Mesodermal cell (in vitro differentiated cells): ENCODE measurements at regions not wholly inside any gene's neighbourhood (a gene's known extent, or its start where the extent isn't known, plus 50 kb on each side); places are given as distances from the start of the nearest gene placed in this dataset.

Experiments used
- H3K27ac ChIP-seq: 2 replicates; pipeline ENCODE4 v1.7.0; 2013; ENCODE audit warnings: mild to moderate bottlenecking, low read depth, low read length, moderate library complexity; ENCODE audit not compliant: severe bottlenecking
- H3K36me3 ChIP-seq: 2 replicates; pipeline ENCODE4 v1.7.1; 2013; ENCODE audit warnings: mild to moderate bottlenecking, low read length, moderate library complexity; ENCODE audit not compliant: control insufficient read depth, insufficient read depth
- H3K4me1 ChIP-seq: one replicate; pipeline ENCODE4 v1.7.1; 2013; ENCODE audit warnings: mild to moderate bottlenecking, low read length; ENCODE audit not compliant: insufficient read depth, control insufficient read depth, poor library complexity, severe bottlenecking
- H3K4me3 ChIP-seq: 2 replicates; pipeline ENCODE4 v1.7.0; 2013; ENCODE audit warnings: low read length, control low read depth, mild to moderate bottlenecking; ENCODE audit not compliant: insufficient read depth, poor library complexity, severe bottlenecking; ENCODE audit errors: extremely low read depth
- H3K9me3 ChIP-seq: 2 replicates; pipeline ENCODE4 v1.7.1; 2013; ENCODE audit warnings: mild to moderate bottlenecking, low read length, moderate library complexity; ENCODE audit not compliant: control insufficient read depth
- WGBS, 2 experiments: methylation state at CpG; one replicate each; pipeline ENCODE4 v1.1.5; 2013; ENCODE audit warnings: missing lambda C conversion rate in 2 of 2; ENCODE audit not compliant: insufficient coverage in 2 of 2; 5-methylcytosine and 5-hydroxymethylcytosine counted together

DNA sequence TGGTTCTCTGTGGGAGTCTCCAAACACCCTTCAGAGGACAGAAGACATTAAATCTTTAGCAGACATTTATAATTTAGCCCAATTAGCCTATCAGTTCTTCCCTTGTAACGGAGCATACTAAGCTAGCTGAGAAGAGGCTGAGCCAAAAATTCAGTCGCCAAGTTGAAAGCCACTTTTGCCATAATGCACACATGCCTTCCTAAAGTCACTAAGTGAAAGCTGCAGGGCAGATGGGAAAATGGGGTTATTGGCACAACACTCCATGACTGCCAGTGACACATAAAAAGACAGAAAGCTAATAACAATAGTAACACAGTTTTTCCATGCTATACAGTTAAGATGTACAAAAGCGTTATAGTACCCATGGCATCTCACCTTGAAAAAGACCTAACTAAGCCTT is 176.2 kb downstream of the DIRAS2 start:
- Histone ChIP-seq H3K36me3 (no peaks in the 10 kb centered on the region), H3K27ac (no peak overlapping the region), H3K9me3 (no peaks in the 10 kb centered on the region), H3K4me3 (no peak overlapping the region), H3K4me1 (no peaks in the 10 kb centered on the region)
- WGBS, 2 experiments, result 83% methylated on average over 1 of the region's 3 CpGs

DNA sequence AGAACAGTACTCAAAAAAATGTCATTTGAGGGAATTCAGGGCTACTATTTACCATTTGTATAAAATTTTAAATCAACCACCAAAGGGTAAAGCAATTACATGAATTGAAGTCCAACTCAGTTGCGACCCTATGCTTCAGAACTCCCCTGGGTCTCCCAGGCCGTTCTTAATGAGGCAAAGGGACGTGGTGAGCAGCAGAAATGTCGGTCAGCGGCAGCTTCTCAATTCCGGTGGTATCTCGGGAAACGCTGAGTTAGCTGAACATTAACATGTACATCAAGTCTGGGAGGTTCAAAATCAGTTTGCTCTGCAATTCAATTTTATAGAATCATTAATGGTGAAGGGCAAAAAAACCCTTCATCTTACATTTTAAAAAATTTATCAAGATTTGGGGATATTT is 173.2 kb downstream of the DIRAS2 start:
- Histone ChIP-seq H3K9me3 (no peaks in the 10 kb centered on the region), H3K4me3 (no peak overlapping the region), H3K36me3 (no peaks in the 10 kb centered on the region), H3K27ac (no peak overlapping the region), H3K4me1 (no peaks in the 10 kb centered on the region)
- WGBS, 2 experiments, result 85 to 96% methylated on average over 5 to 8 of the region's 8 CpGs

DNA sequence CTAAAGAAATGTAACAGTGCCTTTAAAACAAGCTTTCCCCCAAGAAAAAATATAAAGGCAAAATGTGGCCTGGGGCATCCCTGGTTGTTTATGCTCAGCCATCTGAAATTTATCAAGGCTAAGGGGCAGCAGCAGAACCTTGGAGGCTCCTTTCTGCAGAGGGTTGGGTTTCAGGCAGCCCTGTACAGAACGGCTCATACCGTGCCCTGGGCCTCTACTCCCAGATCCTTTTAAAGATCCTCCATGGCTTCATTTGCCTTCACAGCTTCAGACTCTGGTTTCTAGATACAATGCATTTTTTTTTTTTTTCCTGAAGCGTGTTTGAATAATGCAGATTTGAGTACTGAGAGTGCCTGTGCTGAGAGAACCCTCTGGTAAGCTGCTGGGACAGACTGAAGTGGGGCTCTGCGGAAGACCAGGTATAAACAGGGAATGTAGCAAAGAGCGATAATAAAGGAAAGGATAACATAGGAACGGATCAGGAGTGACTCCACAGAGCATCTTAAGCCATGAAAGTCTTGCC is 172.7 kb downstream of the DIRAS2 start:
- Histone ChIP-seq H3K9me3 (no peaks in the 10 kb centered on the region), H3K27ac (no peak overlapping the region), H3K4me1 (no peaks in the 10 kb centered on the region), H3K36me3 (no peaks in the 10 kb centered on the region), H3K4me3 (no peak overlapping the region)
- 86 to 100% methylated on average over 2 to 5 of the region's 6 CpGs for WGBS, 2 experiments

DNA sequence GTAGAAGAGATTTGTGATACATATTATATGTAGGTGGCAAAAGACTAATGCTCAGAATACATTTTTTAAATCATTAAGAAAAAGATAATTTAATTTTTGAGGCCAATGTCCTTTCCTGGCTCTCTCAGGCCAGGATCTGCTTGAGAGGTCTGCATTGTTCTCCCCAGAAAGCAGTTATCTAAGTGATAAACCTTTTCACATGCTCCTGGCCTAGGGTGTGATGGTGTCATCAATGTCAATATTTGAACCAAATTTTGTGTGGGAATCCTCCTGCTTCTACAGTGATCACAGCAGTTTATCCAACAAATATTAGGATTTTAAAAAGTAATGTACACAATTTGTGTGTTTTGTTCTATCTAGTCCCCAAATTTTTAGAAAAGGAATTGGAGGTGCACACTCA is 166.6 kb downstream of the DIRAS2 start:
- H3K27ac ChIP-seq, result no peak overlapping the region
- H3K4me3 ChIP-seq, result no peak overlapping the region
- H3K4me1 ChIP-seq, result no peaks in the 10 kb centered on the region
- H3K36me3 ChIP-seq, result no peaks in the 10 kb centered on the region
- H3K9me3 ChIP-seq, result no peaks in the 10 kb centered on the region

DNA sequence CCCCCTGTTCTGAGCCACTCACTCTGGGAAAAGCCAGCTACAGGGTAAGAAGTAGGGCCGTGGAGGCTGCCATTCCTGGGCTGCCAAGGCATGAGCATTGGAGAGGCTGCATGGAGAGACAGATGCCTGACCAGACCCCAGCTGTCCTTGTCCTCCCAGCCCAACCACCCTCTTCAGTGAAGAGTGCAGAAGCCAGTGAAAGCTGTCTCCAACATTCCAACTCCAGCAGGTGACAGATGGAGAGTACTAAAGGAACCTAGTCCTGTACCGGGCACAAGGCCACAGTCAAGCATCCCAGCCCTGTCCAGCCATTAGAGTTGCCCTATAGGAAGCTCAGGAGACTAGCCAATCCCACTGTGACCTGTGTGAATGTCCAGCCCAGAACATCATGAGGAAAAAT is 165.1 kb downstream of the DIRAS2 start:
- 100% methylated on average over 1 to 2 of the region's 2 CpGs for WGBS, 2 experiments
- H3K9me3 ChIP-seq, result no peaks in the 10 kb centered on the region
- no peaks in the 10 kb centered on the region for H3K4me1 ChIP-seq
- H3K4me3 ChIP-seq, result no peak overlapping the region
- H3K36me3 ChIP-seq, result no peaks in the 10 kb centered on the region
- H3K27ac ChIP-seq, result no peak overlapping the region

DNA sequence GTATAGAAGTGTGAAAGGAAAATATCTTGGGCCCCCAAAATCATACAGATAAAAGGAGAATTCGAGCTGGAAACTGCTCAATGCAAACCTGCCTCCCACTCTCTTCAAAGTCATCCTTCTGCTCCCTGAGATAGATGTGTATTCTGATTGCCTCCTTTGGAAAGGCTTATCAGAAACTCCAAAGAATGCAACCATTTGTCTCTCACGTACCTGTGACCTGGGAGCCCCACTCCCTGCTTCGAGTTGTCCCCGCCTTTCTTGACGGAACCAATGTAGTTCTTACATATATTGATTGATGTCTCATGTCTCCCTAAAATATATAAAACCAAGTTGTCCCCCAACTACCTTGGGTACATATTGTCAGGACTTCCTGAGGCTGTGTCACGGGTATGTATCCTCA is 163.8 kb downstream of the DIRAS2 start:
- no peaks in the 10 kb centered on the region for H3K9me3 ChIP-seq
- H3K36me3 ChIP-seq, result no peaks in the 10 kb centered on the region
- H3K27ac ChIP-seq, result no peak overlapping the region
- no peaks in the 10 kb centered on the region for H3K4me1 ChIP-seq
- WGBS, 2 experiments, result 75% methylated on average over 2 of the region's 6 CpGs; no CpG with 5 or more reads in 1 of the 2 experiments
- H3K4me3 ChIP-seq, result no peak overlapping the region

DNA sequence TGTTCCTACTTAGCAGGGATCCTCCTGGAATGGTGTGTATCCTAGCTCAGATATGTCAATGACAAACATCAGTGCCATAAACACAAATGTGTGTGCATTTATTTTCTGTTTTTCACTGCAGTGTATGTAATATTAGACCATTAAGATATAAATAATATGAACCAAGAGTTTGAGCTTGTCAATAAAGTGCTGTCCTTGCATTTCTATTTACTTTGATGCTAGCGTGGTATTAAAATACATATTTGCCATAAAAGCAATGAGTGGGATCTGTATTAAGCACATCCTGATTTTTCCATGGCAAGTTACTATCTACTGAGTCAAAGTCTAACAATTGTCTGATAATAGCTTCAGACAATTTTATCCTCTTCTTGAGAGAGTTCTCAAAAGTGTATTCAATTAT is 157.6 kb downstream of the DIRAS2 start:
- Histone ChIP-seq H3K4me3 (no peak overlapping the region), H3K4me1 (no peaks in the 10 kb centered on the region), H3K27ac (no peak overlapping the region), H3K36me3 (no peaks in the 10 kb centered on the region), H3K9me3 (no peaks in the 10 kb centered on the region)
- WGBS, 2 experiments, result no CpG with 5 or more reads among the region's 1 CpG

DNA sequence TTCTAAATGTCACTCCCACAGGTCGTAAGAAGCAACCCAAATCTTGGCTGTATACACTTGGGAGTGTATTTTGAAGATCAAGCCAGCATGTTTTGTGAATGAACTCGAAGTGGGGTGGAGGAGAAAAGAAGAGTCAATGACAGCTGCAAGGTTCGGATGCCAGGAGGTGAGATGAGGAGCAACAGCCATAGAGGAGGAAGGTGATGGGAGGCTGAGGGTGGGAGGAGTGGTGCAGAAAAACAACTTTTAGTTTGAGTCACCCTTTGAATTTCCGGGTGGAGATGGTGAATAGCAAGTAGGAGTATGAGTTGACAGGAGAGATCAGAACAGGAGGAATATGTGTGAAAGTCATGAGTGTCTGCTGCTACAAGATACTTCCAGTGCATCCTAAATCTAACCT is 153.6 kb downstream of the DIRAS2 start:
- no peaks in the 10 kb centered on the region for H3K9me3 ChIP-seq
- 87 to 88% methylated on average over 3 to 4 of the region's 4 CpGs for WGBS, 2 experiments
- H3K36me3 ChIP-seq, result no peaks in the 10 kb centered on the region
- no peak overlapping the region for H3K27ac ChIP-seq
- H3K4me1 ChIP-seq, result no peaks in the 10 kb centered on the region
- H3K4me3 ChIP-seq, result no peak overlapping the region

DNA sequence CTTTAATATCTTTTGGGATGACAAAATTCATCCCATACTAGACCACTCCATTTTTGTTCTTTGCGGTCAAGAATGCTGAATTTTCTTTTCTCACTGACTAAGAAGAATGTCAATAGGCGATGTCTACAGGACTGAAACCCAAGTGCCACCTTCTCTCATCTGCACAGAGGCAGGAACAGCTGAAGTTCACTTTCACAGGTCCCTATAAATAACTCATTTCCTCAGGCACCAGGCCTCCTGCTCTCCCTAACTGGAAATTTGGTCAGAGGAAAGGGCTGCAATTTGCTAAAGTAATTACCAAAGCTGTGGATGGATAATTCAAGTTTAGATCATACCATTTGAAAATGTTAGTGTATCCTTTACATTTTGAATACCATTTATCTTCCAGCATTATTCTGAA is 142.9 kb downstream of the DIRAS2 start:
- 80 to 100% methylated on average over 1 to 2 of the region's 2 CpGs for WGBS, 2 experiments
- no peaks in the 10 kb centered on the region for H3K4me1 ChIP-seq
- H3K36me3 ChIP-seq, result no peaks in the 10 kb centered on the region
- H3K9me3 ChIP-seq, result no peaks in the 10 kb centered on the region
- no peak overlapping the region for H3K4me3 ChIP-seq
- H3K27ac ChIP-seq, result no peak overlapping the region

DNA sequence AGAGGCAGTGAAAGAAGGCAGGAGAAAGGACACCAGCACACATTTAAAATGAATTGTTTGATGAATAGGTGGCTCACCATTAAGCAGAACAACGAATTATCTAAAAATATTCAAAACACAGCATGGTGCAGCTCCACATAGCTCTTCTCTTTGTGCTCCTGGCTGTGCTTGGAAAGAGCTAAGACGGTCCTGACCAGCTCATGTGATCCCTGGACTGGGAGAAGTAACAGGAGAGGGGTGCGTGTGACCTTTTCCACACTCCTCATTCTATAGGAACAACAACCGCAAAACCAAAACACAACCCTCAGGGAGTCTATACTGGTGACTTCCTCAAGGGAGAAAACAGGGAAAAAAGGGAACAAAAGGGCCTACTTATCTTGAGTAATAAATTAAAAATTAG is 140.5 kb downstream of the DIRAS2 start:
- Histone ChIP-seq H3K9me3 (no peaks in the 10 kb centered on the region), H3K27ac (no peak overlapping the region), H3K36me3 (no peaks in the 10 kb centered on the region), H3K4me1 (no peaks in the 10 kb centered on the region), H3K4me3 (no peak overlapping the region)
- 43% methylated on average over 1 of the region's 4 CpGs; no CpG with 5 or more reads in 1 of the 2 experiments for WGBS, 2 experiments

DNA sequence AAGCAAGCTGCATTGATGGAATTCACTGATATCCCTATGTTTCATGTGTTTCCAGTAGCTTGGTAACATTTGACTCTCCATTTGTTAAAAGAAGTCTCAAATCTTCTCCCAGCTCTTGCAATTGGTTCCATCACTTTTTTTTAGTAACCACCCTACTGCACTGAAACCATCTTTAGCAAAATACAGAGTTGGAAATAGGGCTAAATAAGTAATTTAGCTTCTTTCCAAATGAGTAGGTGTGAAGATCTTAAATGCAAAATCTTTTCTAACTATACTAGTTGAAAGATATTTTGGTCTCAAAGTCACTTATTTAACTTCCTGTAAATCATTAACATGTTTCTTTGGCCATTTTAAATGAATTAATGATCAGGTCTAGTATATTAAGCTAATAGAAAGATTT is 138.1 kb downstream of the DIRAS2 start:
- Histone ChIP-seq H3K9me3 (no peaks in the 10 kb centered on the region), H3K27ac (no peak overlapping the region), H3K4me1 (no peaks in the 10 kb centered on the region), H3K36me3 (no peaks in the 10 kb centered on the region), H3K4me3 (no peak overlapping the region)

DNA sequence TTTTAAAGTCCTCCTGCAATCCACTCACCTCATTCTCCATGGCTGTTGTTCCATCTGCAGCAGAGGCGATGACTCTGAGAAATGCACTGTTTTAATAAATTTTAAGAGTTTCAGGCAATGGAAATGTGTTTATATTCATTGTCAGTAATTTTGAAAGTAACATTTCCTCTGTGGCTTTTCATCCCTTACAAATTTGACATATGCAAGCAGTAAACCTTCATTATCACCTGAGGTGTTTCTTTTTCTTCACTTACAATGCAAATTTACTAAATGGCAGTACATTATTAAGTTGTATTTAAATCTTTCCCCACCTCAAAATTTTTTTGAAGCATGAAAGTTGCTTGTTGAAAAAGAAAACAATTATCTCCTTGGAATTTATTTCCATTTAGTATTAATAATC is 136.9 kb downstream of the DIRAS2 start:
- no peaks in the 10 kb centered on the region for H3K4me1 ChIP-seq
- H3K9me3 ChIP-seq, result no peaks in the 10 kb centered on the region
- WGBS, 2 experiments, result no CpG with 5 or more reads among the region's 1 CpG
- H3K27ac ChIP-seq, result no peak overlapping the region
- no peaks in the 10 kb centered on the region for H3K36me3 ChIP-seq
- no peak overlapping the region for H3K4me3 ChIP-seq
